ENCODE measurements at regions not wholly inside any gene's neighbourhood (a gene's known extent, or its start where the extent isn't known, plus 50 kb on each side); places are given as distances from the start of the nearest gene placed in this dataset.

- no peak for TF ChIP-seq CTCF (IDR thresholded peaks at IDR 0.05)
- no peak for TF ChIP-seq POLR2A (IDR thresholded peaks at IDR 0.05)
- TF ChIP-seq POLR2AphosphoS5 (IDR thresholded peaks at IDR 0.05; ENCODE audit: insufficient read depth in 1 of 2, low read depth in 1 of 2), result no peak
Observed at GRCh38 chr5:143582176-143582575, 178.7 kb upstream of the NR3C1 start.
